Hepatocyte (in vitro differentiated cells): ENCODE measurements at regions not wholly inside any gene's neighbourhood (a gene's known extent, or its start where the extent isn't known, plus 50 kb on each side); places are given as distances from the start of the nearest gene placed in this dataset.

Experiments
- CTCF ChIP-seq: fragments of 200-600 bp; sonication (generic); IDR thresholded peaks from 2 replicates; pipeline ENCODE4 v1.5.1; 2016; ENCODE audit warnings: antibody characterized with exemption, mild to moderate bottlenecking; ENCODE audit not compliant: poor library complexity
- EZH2 ChIP-seq: fragments of 200-600 bp; sonication (generic); IDR thresholded peaks from 2 replicates; pipeline ENCODE4 v1.6.1; 2016; ENCODE audit warnings: antibody characterized with exemption, mild to moderate bottlenecking, borderline replicate concordance

GRCh38 chr21:16711757-16712156, 801.1 kb upstream of the CXADR start:
- no peak for TF ChIP-seq CTCF
- no peak for TF ChIP-seq EZH2
